Endothelial cell of umbilical vein (primary cell): ENCODE measurements at regions not wholly inside any gene's neighbourhood (a gene's known extent, or its start where the extent isn't known, plus 50 kb on each side); places are given as distances from the start of the nearest gene placed in this dataset.

Source experiments
- BruUV-seq: library from RNA; stranded (reverse); fragments of 400-500 nt; replicated peaks from 2 replicates; lab custom pipeline; 2021; lab: Mats Ljungman, UMichigan
- CTCF ChIA-PET: fragments of 300-600, 350-600 bp; sonication (Branson Sonifier 250); formaldehyde crosslinking; loops from one replicate; lab custom pipeline; 2021; ENCODE audit warnings: antibody characterized with exemption, inconsistent platforms; lab: Charles Lee
- POLR2A ChIA-PET: fragments of 300-600, 350-600 bp; sonication (Branson Sonifier 250); formaldehyde crosslinking; loops from one replicate; lab custom pipeline; 2021; ENCODE audit warnings: antibody characterized with exemption, inconsistent platforms; lab: Charles Lee
- DNase-seq: peaks from one replicate; pipeline ENCODE4 v3.0.0-alpha.2; 2011; ENCODE audit warnings: low read depth, low spot score
- FAIRE-seq: peaks from 2 replicates; lab custom pipeline; 2011; peaks lifted over from hg19 to GRCh38; lab: Jason Lieb, UNC
- H2AFZ ChIP-seq: 2 replicates; pipeline ENCODE4 v1.6.0; 2012; ENCODE audit warnings: low read depth, low read length, control low read depth, inconsistent platforms
- H3K27ac ChIP-seq: 2 replicates; pipeline ENCODE4 v1.5.1; 2011; ENCODE audit warnings: low read depth, mild to moderate bottlenecking, control low read depth, low read length, moderate library complexity; ENCODE audit not compliant: insufficient read depth
- H3K27me3 ChIP-seq, 2 experiments: 2 replicates each; pipeline versions ENCODE4 v1.6.0 to v1.6.1; 2011; ENCODE audit warnings: low read length in 2 of 2, mixed read lengths in 1 of 2; ENCODE audit not compliant: control insufficient read depth in 2 of 2, insufficient read depth in 2 of 2
- H3K36me3 ChIP-seq, 2 experiments: 2 replicates in 1 of 2; 3 replicates in 1 of 2; pipeline ENCODE4 v1.5.1; 2011; ENCODE audit warnings: low read length in 2 of 2, mild to moderate bottlenecking in 1 of 2, moderate library complexity in 1 of 2; ENCODE audit not compliant: control insufficient read depth in 2 of 2, insufficient read depth in 2 of 2; ENCODE audit errors: extremely low read depth in 1 of 2
- H3K4me1 ChIP-seq: 3 replicates; pipeline ENCODE4 v1.5.1; 2011; ENCODE audit warnings: mild to moderate bottlenecking, low read length; ENCODE audit not compliant: control insufficient read depth, insufficient read depth; ENCODE audit errors: extremely low read depth
- H3K4me2 ChIP-seq: 2 replicates; pipeline ENCODE4 v1.6.1; 2011; ENCODE audit warnings: low read length, control low read depth, mixed read lengths; ENCODE audit not compliant: insufficient read depth
- H3K4me3 ChIP-seq, 3 experiments: fragments of 200-600 bp in 1 of 3; sonication (generic), shearing (Covaris generic) in 1 of 3; replicated peaks in 1 of 3; 2 replicates each; pipeline ENCODE4 v1.5.1; 2011 to 2016; ENCODE audit warnings: control low read depth in 3 of 3, low read length in 3 of 3, mild to moderate bottlenecking in 2 of 3, inconsistent platforms in 1 of 3, low read depth in 1 of 3, moderate library complexity in 1 of 3; ENCODE audit not compliant: insufficient read depth in 1 of 3
- H3K79me2 ChIP-seq: 2 replicates; pipeline ENCODE4 v1.6.0; 2012; ENCODE audit warnings: low read length, inconsistent platforms; ENCODE audit not compliant: control insufficient read depth, insufficient read depth
- H3K9ac ChIP-seq: replicated peaks from 2 replicates; pipeline ENCODE3; 2011; ENCODE audit warnings: low read length, control low read depth; ENCODE audit not compliant: insufficient read depth; ENCODE audit errors: extremely low read depth
- H3K9me1 ChIP-seq: replicated peaks from 3 replicates; pipeline ENCODE4 v1.6.0; 2011; ENCODE audit warnings: mild to moderate bottlenecking, low read length; ENCODE audit not compliant: control insufficient read depth, insufficient read depth; ENCODE audit errors: extremely low read depth
- H3K9me3 ChIP-seq: replicated peaks from 2 replicates; pipeline ENCODE4 v1.5.1; 2012; ENCODE audit warnings: low read length, inconsistent platforms; ENCODE audit not compliant: control insufficient read depth, insufficient read depth
- H4K20me1 ChIP-seq: replicated peaks from 2 replicates; pipeline ENCODE3; 2011; ENCODE audit warnings: mild to moderate bottlenecking, low read length; ENCODE audit not compliant: control insufficient read depth, insufficient read depth; ENCODE audit errors: extremely low read depth
- CTCF ChIP-seq, 2 donors: IDR thresholded peaks; 1 replicate in 1 of 2; 2 replicates in 1 of 2; pipeline ENCODE4 v1.5.1; 2011; ENCODE audit warnings: low read length in 2 of 2, mild to moderate bottlenecking in 2 of 2, moderate library complexity in 2 of 2, control low read depth in 1 of 2, inconsistent platforms in 1 of 2, low read depth in 1 of 2; ENCODE audit not compliant: insufficient read depth in 1 of 2; ENCODE audit errors: extremely low read depth in 1 of 2
- FOS ChIP-seq: IDR thresholded peaks from 2 replicates; pipeline ENCODE4 v1.6.1; 2011; ENCODE audit warnings: mild to moderate bottlenecking, low read length, moderate library complexity, borderline replicate concordance; ENCODE audit not compliant: insufficient read depth
- JUN ChIP-seq: IDR thresholded peaks from 2 replicates; pipeline ENCODE4 v1.6.1; 2011; ENCODE audit warnings: borderline replicate concordance, low read depth; ENCODE audit not compliant: insufficient read length, insufficient read depth
- POLR2A ChIP-seq: IDR thresholded peaks from 2 replicates; pipeline ENCODE4 v1.6.1; 2012; ENCODE audit warnings: low read depth, mild to moderate bottlenecking, control low read depth, low read length
- POLR2AphosphoS5 ChIP-seq: IDR thresholded peaks from 2 replicates; pipeline ENCODE4 v1.6.1; 2012; ENCODE audit warnings: low read depth, mild to moderate bottlenecking, control low read depth, low read length, moderate library complexity; ENCODE audit not compliant: insufficient read depth
- dilution Hi-C: fragments of 300-500 bp; cut with MboI; formaldehyde crosslinking; loops from one replicate; pipeline ENCODE4 v1.15.0; 2019; ENCODE audit warnings: low sequenced_read_pairs; ENCODE audit not compliant: extremely low pct_ligation_motif_present
- intact Hi-C: fragments of 100-400 bp; cut with micrococcal nuclease; formaldehyde crosslinking; loops from one replicate; pipeline ENCODE4 v1.10.0; 2022

GRCh38 chr12:91993287-91994017 lies 152.2 kb downstream of the BTG1 start:
- Histone ChIP-seq H3K4me2 (no peak overlapping the region), H3K36me3 (no peaks in the 10 kb centered on the region), H3K79me2 (no peaks in the 10 kb centered on the region), H4K20me1 (no peaks in the 10 kb centered on the region), H3K27ac (peak overlapping the region; percentile 40), H3K4me1 (peaks cover 53% of the 10 kb centered on the region), H3K9me1 (no peaks in the 10 kb centered on the region), H3K9me3 (no peaks in the 10 kb centered on the region), H3K27me3 (no peaks in the 10 kb centered on the region), H3K4me3 (no peak overlapping the region), H2AFZ (peak overlapping the region; percentile 28), H3K9ac (no peak overlapping the region)
- dilution Hi-C loops (no loop called here), intact Hi-C loops (loop anchor here (5.0 kb wide), 1 partner anchor 419 kb away; no protein-coding TSS in a partner anchor)
- ChIA-PET CTCF (interaction anchor here (1.2 kb wide), 1 partner anchor 182 kb away, joined by 3 read pairs; no protein-coding TSS in a partner anchor), POLR2A (no interaction called here)
- BruUV-seq, result no TSS peak
- DNase-seq (peak; percentile 69), FAIRE-seq (no peak)
- peak; percentile 57 for TF ChIP-seq JUN
- no peak for TF ChIP-seq POLR2AphosphoS5
- no peak for TF ChIP-seq CTCF (IDR thresholded peaks at IDR 0.05; ENCODE audit: extremely low read depth in 1 of 2, insufficient read depth in 1 of 2, low read depth in 1 of 2, low read length in 2 of 2)
- peak; percentile 75 for TF ChIP-seq FOS
- TF ChIP-seq POLR2A, result no peak
